Lower lobe of right lung (tissue), 2 donors: ENCODE measurements at regions not wholly inside any gene's neighbourhood (a gene's known extent, or its start where the extent isn't known, plus 50 kb on each side); places are given as distances from the start of the nearest gene placed in this dataset.

ENCODE experiments used
- ATAC-seq, 2 donors: fragments of 200-7000 bp; cut with Tn5 transposase; one replicate each; pipeline ENCODE4 v1.9.1; 2020 to 2022; ENCODE audit warnings: mild to moderate bottlenecking in 2 of 2, moderate library complexity in 2 of 2
- DNase-seq: peaks from one replicate; pipeline ENCODE4 v3.0.0-alpha.2; 2020
- H3K27ac ChIP-seq: fragments of 200-600 bp; one replicate; pipeline ENCODE4 v1.8.0; 2022
- H3K27me3 ChIP-seq: fragments of 200-600 bp; one replicate; pipeline ENCODE4 v1.8.0; 2022; ENCODE audit warnings: low read depth
- H3K36me3 ChIP-seq: fragments of 200-600 bp; one replicate; pipeline ENCODE4 v1.8.0; 2022; ENCODE audit warnings: mild to moderate bottlenecking
- H3K4me1 ChIP-seq: fragments of 200-600 bp; one replicate; pipeline ENCODE4 v1.8.0; 2022
- H3K4me3 ChIP-seq: fragments of 200-600 bp; one replicate; pipeline ENCODE4 v1.8.0; 2022; ENCODE audit warnings: mild to moderate bottlenecking
- H3K9me3 ChIP-seq: fragments of 200-600 bp; one replicate; pipeline ENCODE4 v1.8.0; 2022
- CTCF ChIP-seq: fragments of 200-600 bp; IDR thresholded peaks from one replicate; pipeline ENCODE4 v1.8.0; 2022; ENCODE audit warnings: antibody characterized with exemption, mild to moderate bottlenecking
- intact Hi-C: fragments of 100-400 bp; cut with DNase I; formaldehyde crosslinking; loops from one replicate; pipeline ENCODE4 v1.11.0; 2022
- donor health status: DM: no; HTN: yes; CAD: no; lungs with severe emphysema.

GRCh38 chr6:56695702-56696101 is 53.0 kb upstream of the DST start:
- DNase-seq, result no peak
- no peaks in the 10 kb centered on the region for H3K36me3 ChIP-seq
- no peaks in the 10 kb centered on the region for H3K9me3 ChIP-seq
- intact Hi-C loops, result loop anchor here (10.0 kb wide), 1 partner anchor 51 kb away; the partner anchor contains the start of gene DST
- H3K4me3 ChIP-seq, result no peak overlapping the region
- no peak for ATAC-seq
- TF ChIP-seq CTCF, result no peak
- H3K4me1 ChIP-seq, result peaks cover 10% of the 10 kb centered on the region
- H3K27me3 ChIP-seq, result no peaks in the 10 kb centered on the region
- H3K27ac ChIP-seq, result no peak overlapping the region

GRCh38 chr6:56694002-56694401 is 51.3 kb upstream of the DST start:
- Histone ChIP-seq H3K4me3 (no peak overlapping the region), H3K4me1 (peaks cover 12% of the 10 kb centered on the region), H3K36me3 (no peaks in the 10 kb centered on the region), H3K27ac (no peak overlapping the region), H3K9me3 (no peaks in the 10 kb centered on the region), H3K27me3 (no peaks in the 10 kb centered on the region)
- DNase-seq, result no peak
- ATAC-seq, result no peak
- TF ChIP-seq CTCF, result no peak
- intact Hi-C loops, result loop anchor here (10.0 kb wide), 1 partner anchor 49 kb away; the partner anchor contains the start of gene DST

GRCh38 chr6:56693246-56693607 is 50.5 kb upstream of the DST start:
- no peak for TF ChIP-seq CTCF
- Histone ChIP-seq H3K4me3 (peak overlapping the region; percentile 42), H3K4me1 (peaks cover 14% of the 10 kb centered on the region), H3K27me3 (no peaks in the 10 kb centered on the region), H3K27ac (peak overlapping the region; percentile 76), H3K36me3 (no peaks in the 10 kb centered on the region), H3K9me3 (no peaks in the 10 kb centered on the region)
- intact Hi-C loops, result loop anchor here (10.0 kb wide), 1 partner anchor 48 kb away; the partner anchor contains the start of gene DST
- ATAC-seq (peak; percentile 65 to 75), DNase-seq (peak; percentile 73)

- ATAC-seq (peak; percentile 37 to 43), DNase-seq (no peak)
- Histone ChIP-seq H3K4me1 (peaks cover 14% of the 10 kb centered on the region), H3K27ac (peak overlapping the region; percentile 76), H3K9me3 (no peaks in the 10 kb centered on the region), H3K27me3 (no peaks in the 10 kb centered on the region), H3K36me3 (no peaks in the 10 kb centered on the region), H3K4me3 (peak overlapping the region; percentile 42)
- intact Hi-C loops, result loop anchor here (10.0 kb wide), 1 partner anchor 48 kb away; the partner anchor contains the start of gene DST
- TF ChIP-seq CTCF, result no peak
Measured at GRCh38 chr6:56692523-56693245, 50.0 kb upstream of the DST start.
